ENCODE measurements at regions not wholly inside any gene's neighbourhood (a gene's known extent, or its start where the extent isn't known, plus 50 kb on each side); places are given as distances from the start of the nearest gene placed in this dataset.

DNA sequence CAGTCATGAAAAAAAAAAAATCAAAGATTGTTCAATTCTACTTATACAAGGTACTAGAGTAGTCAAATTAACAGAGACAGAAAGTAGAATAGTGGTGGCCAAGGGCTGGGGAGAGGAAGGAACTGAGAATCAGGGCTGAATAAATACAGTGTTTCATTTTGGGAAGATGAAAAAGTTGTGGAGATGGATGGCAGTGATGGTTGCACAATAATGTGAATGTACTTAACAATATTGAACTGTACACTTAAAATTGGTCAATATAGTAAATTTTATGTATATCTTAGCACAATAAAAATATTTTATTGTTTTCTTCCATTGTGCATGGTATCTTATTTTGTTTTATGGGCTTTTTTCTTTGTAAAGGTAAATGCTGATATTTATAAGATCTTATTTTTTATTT, 262.2 kb upstream of the AGTR1 start:
- H3K9ac ChIP-seq (ENCODE audit: low read length) = no peak overlapping the region
- H3K4me3 ChIP-seq (ENCODE audit: low read length) = no peak overlapping the region
- H3K27me3 ChIP-seq (ENCODE audit: control insufficient read depth, insufficient read depth, low read length) = no peaks in the 10 kb centered on the region
- H3K4me1 ChIP-seq (ENCODE audit: control insufficient read depth, insufficient read depth, low read length) = no peaks in the 10 kb centered on the region
- H3K9me3 ChIP-seq (ENCODE audit: control insufficient read depth, low read length) = no peaks in the 10 kb centered on the region
- no peaks in the 10 kb centered on the region for H3K36me3 ChIP-seq (ENCODE audit: control insufficient read depth, insufficient read depth, low read length)

DNA sequence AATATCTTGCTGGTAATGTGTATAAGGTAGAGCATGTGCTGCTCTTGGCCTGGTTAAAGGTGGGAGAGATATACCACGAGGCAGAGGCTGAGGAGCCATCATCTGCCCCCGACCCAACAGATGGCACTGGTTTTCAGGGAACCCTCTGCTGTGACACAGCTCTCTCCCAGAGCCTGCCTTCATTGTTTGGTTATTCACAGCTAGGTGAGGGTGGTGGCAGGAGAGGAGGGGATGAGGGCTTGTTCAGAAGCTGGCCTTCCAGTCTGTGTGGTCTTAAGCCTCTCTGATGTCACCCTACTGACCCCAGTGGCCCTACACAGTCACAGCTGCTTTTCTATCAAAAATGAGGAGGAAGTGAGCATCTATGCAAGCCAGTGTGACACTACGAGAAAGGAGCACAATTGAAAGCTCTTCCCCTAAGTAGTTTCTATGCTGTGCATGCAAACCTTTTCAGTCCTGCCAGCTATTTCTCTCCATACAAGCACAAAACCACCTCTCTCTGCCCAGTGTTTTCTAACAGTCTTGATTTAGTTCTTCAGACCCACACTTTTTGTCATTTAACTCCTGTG, 258.4 kb upstream of the AGTR1 start:
- no peak overlapping the region for H3K4me3 ChIP-seq (ENCODE audit: low read length)
- H3K27me3 ChIP-seq (ENCODE audit: control insufficient read depth, insufficient read depth, low read length) = no peaks in the 10 kb centered on the region

DNA sequence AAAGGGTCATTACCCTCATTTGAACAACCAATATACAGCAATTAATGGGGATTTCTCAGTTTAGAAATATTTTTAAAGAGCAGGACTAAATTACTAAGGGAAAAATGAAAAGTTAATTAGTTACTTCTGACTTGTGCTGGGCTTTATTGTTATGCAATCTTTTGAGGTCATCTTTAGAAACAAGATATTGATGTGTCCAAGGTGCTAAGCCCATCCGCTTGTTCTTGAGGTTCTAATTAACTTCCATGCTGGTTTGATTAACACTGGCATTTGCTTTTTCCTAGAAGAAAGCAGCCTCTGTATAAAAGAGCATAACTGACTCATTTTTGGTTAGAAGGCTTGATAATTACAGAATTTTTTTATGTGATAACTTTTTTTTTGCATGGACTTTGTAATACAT, 256.5 kb upstream of the AGTR1 start:
- no peaks in the 10 kb centered on the region for H3K9me3 ChIP-seq (ENCODE audit: control insufficient read depth, low read length)
- no peaks in the 10 kb centered on the region for H3K4me1 ChIP-seq (ENCODE audit: control insufficient read depth, insufficient read depth, low read length)
- H3K4me3 ChIP-seq (ENCODE audit: low read length) = no peak overlapping the region
- H3K9ac ChIP-seq (ENCODE audit: low read length) = no peak overlapping the region
- no peaks in the 10 kb centered on the region for H3K36me3 ChIP-seq (ENCODE audit: control insufficient read depth, insufficient read depth, low read length)
- no peaks in the 10 kb centered on the region for H3K27me3 ChIP-seq (ENCODE audit: control insufficient read depth, insufficient read depth, low read length)

More for the DNA sequence above, 258.4 kb upstream of the AGTR1 start:
- no peaks in the 10 kb centered on the region for H3K9me3 ChIP-seq (ENCODE audit: control insufficient read depth, low read length)
- no peaks in the 10 kb centered on the region for H3K36me3 ChIP-seq (ENCODE audit: control insufficient read depth, insufficient read depth, low read length)
- H3K9ac ChIP-seq (ENCODE audit: low read length) = no peak overlapping the region
- no peaks in the 10 kb centered on the region for H3K4me1 ChIP-seq (ENCODE audit: control insufficient read depth, insufficient read depth, low read length)

DNA sequence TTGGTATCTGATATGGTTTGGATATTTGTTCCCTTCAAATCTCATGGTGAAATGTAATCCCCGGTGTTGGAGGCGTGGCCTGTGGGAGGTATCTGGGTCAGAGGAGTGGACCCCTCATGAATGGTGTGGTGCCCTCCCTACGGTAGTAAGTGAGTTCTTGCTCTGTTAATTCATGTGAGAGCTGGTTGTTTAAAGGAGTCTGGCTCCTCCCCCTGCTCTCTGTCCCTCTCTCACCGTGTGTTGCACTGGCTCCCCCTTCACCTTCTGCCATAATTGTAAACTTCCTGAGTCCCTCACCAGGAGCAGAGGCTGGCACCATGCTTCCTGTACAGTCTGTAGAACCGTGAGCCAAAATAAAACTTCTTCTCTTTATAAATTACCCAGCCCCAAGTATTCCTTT, 246.9 kb upstream of the AGTR1 start:
- Histone ChIP-seq H3K27me3 (ENCODE audit: control insufficient read depth, insufficient read depth, low read length) (no peaks in the 10 kb centered on the region), H3K9ac (ENCODE audit: low read length) (no peak overlapping the region), H3K9me3 (ENCODE audit: control insufficient read depth, low read length) (no peaks in the 10 kb centered on the region), H3K36me3 (ENCODE audit: control insufficient read depth, insufficient read depth, low read length) (no peaks in the 10 kb centered on the region), H3K4me3 (ENCODE audit: low read length) (no peak overlapping the region), H3K4me1 (ENCODE audit: control insufficient read depth, insufficient read depth, low read length) (no peaks in the 10 kb centered on the region)

DNA sequence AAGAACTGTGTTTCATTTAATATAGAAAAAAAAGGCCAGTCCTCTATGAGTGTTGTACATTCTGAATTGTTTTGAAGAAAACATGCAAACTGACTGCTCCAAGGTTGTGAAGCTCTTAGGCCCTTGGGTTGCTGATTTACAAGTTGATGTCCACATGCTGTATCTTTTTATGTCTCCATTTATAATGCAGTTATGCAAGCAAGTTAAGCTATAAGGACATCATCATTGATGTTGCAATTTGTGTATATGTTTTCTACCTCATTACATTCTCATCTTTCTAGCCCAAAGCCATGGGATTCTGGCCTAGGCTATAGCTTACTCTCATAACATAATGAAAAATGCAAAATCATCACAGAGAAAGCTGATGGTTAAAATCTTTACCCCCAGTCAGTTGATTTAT, 245.7 kb upstream of the AGTR1 start:
- Histone ChIP-seq H3K27me3 (ENCODE audit: control insufficient read depth, insufficient read depth, low read length) (no peaks in the 10 kb centered on the region), H3K36me3 (ENCODE audit: control insufficient read depth, insufficient read depth, low read length) (no peaks in the 10 kb centered on the region), H3K4me3 (ENCODE audit: low read length) (no peak overlapping the region), H3K4me1 (ENCODE audit: control insufficient read depth, insufficient read depth, low read length) (no peaks in the 10 kb centered on the region), H3K9me3 (ENCODE audit: control insufficient read depth, low read length) (no peaks in the 10 kb centered on the region), H3K9ac (ENCODE audit: low read length) (no peak overlapping the region)

DNA sequence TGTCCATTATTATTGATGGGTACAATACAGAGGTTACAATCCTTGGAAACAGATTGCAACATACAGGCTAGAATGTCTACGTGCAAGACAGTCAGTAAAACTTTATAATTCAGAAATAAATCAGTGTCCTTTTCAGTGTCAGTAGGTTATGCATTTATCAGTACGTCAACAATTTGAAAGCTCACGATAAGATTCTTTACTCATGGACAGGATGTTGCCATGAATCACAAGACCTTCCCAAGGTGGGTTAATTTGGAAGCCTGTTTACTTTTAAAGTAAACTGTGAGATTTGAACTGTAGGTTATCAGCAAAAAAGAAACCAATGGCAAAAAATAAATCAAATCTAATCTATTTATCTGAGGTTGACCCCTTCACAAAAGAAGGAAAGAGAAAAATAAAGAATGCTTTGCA, 243.9 kb upstream of the AGTR1 start:
- no peaks in the 10 kb centered on the region for H3K27me3 ChIP-seq (ENCODE audit: control insufficient read depth, insufficient read depth, low read length)
- H3K36me3 ChIP-seq (ENCODE audit: control insufficient read depth, insufficient read depth, low read length) = no peaks in the 10 kb centered on the region
- no peak overlapping the region for H3K9ac ChIP-seq (ENCODE audit: low read length)
- no peaks in the 10 kb centered on the region for H3K9me3 ChIP-seq (ENCODE audit: control insufficient read depth, low read length)
- H3K4me1 ChIP-seq (ENCODE audit: control insufficient read depth, insufficient read depth, low read length) = no peaks in the 10 kb centered on the region
- no peak overlapping the region for H3K4me3 ChIP-seq (ENCODE audit: low read length)

DNA sequence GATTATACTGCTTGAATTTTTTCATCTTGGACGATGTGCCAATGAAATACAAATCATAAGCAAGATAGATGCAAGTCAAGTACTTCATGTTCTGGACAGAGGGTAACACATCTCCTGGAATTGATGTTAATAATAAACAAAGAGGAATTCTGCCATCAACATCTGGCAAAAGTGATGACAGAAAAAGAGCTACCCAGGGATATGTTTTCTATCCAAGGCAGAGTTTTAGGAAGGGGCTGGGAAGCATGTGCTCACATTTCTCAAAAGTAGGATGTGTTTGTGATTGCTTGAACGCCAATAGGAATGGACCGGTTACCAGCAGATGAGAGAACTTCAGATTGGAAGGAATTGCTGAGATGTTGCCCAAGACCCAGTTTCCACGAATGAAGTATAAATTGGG, 242.6 kb upstream of the AGTR1 start:
- H3K4me1 ChIP-seq (ENCODE audit: control insufficient read depth, insufficient read depth, low read length) = no peaks in the 10 kb centered on the region
- no peaks in the 10 kb centered on the region for H3K27me3 ChIP-seq (ENCODE audit: control insufficient read depth, insufficient read depth, low read length)
- H3K9ac ChIP-seq (ENCODE audit: low read length) = no peak overlapping the region
- no peaks in the 10 kb centered on the region for H3K9me3 ChIP-seq (ENCODE audit: control insufficient read depth, low read length)
- H3K4me3 ChIP-seq (ENCODE audit: low read length) = no peak overlapping the region
- no peaks in the 10 kb centered on the region for H3K36me3 ChIP-seq (ENCODE audit: control insufficient read depth, insufficient read depth, low read length)

DNA sequence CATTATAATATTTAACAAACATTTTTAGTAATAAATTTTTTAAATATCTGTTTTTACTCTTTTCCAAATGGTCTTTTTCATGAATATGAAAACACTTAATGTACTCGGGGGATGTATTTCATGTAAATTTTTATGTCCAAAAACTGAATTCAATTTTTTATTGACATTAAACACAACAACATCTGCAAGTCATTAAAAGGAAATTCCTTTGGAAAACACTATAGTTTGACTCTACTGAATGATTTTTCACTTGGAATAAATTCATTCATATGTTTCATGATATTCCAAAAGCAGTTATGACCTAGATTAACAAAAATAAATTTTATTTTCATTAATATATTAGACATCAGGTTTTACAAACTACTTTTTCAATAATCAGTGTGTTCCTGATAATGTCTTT, 239.8 kb upstream of the AGTR1 start:
- no peaks in the 10 kb centered on the region for H3K4me1 ChIP-seq (ENCODE audit: control insufficient read depth, insufficient read depth, low read length)
- no peak overlapping the region for H3K4me3 ChIP-seq (ENCODE audit: low read length)
- H3K9me3 ChIP-seq (ENCODE audit: control insufficient read depth, low read length) = no peaks in the 10 kb centered on the region
- H3K9ac ChIP-seq (ENCODE audit: low read length) = no peak overlapping the region
- H3K27me3 ChIP-seq (ENCODE audit: control insufficient read depth, insufficient read depth, low read length) = no peaks in the 10 kb centered on the region
- no peaks in the 10 kb centered on the region for H3K36me3 ChIP-seq (ENCODE audit: control insufficient read depth, insufficient read depth, low read length)

DNA sequence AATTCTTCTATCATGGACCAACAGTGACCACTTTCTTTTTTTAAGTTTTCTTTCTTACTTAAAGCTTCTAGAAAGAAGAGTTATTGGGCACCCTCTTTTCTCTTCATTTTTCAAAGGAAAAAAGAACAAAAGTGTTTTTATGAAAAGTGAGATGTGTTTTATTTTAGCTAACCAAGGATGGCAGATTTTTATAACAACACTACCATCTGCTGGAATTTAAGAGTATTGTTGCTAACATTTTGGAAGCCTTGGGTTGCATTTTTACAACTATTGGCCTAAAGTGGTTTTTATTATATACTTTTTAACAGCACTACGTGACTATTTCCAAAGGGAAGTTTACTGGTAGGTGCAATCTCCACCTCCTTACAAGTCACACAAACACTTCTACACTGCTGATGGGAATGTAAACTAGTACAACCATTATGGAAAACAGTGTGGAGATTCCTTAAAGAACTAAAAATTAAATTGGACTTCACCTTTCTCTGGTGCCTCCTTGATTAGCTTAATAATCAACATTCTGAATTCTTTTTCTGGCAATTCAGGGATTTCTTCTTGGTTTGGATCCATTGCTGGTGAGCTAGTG, 237.7 kb upstream of the AGTR1 start:
- no peaks in the 10 kb centered on the region for H3K4me1 ChIP-seq (ENCODE audit: control insufficient read depth, insufficient read depth, low read length)
- no peak overlapping the region for H3K9ac ChIP-seq (ENCODE audit: low read length)
- no peaks in the 10 kb centered on the region for H3K27me3 ChIP-seq (ENCODE audit: control insufficient read depth, insufficient read depth, low read length)
- H3K4me3 ChIP-seq (ENCODE audit: low read length) = no peak overlapping the region
- H3K9me3 ChIP-seq (ENCODE audit: control insufficient read depth, low read length) = no peaks in the 10 kb centered on the region
- H3K36me3 ChIP-seq (ENCODE audit: control insufficient read depth, insufficient read depth, low read length) = no peaks in the 10 kb centered on the region

DNA sequence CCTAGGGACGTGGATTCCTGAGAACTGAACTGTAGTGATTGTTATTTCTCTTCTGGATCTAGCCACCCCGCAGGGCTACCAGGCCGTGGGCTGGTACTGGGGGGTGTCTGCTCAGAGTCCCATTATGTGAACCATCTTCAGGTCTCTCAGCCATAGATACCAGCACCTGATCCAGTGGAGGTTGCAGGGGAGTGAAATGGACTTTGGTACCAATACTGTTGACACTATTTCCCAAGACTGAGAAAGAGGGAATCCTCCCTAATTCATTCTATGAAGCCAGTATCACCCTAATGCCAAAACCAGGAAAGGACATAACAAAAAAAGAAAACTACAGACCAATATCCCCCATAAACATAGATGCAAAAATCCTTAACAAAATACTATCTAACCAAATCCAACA, 237.0 kb upstream of the AGTR1 start:
- no peaks in the 10 kb centered on the region for H3K36me3 ChIP-seq (ENCODE audit: control insufficient read depth, insufficient read depth, low read length)
- H3K9ac ChIP-seq (ENCODE audit: low read length) = no peak overlapping the region
- H3K4me1 ChIP-seq (ENCODE audit: control insufficient read depth, insufficient read depth, low read length) = no peaks in the 10 kb centered on the region
- no peaks in the 10 kb centered on the region for H3K9me3 ChIP-seq (ENCODE audit: control insufficient read depth, low read length)
- no peaks in the 10 kb centered on the region for H3K27me3 ChIP-seq (ENCODE audit: control insufficient read depth, insufficient read depth, low read length)
- H3K4me3 ChIP-seq (ENCODE audit: low read length) = no peak overlapping the region

DNA sequence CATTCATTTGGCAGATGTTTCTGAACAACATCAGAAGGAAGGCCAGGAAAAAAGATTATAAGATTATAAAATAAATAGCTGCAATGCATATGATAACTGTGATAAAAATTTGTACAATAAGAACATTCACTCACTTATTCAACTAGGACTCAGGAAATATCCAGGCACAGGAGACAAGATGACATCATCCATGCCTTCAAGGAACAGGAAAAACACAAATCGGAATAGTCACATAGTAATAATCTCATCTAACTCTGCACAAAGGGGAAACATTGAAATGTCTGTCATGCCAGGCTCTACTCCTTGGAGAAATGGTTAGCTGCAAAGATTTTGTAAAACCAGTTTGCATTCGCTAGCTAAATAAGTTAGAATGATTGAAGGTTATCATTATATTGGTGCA, 233.5 kb upstream of the AGTR1 start:
- Histone ChIP-seq H3K4me1 (ENCODE audit: control insufficient read depth, insufficient read depth, low read length) (no peaks in the 10 kb centered on the region), H3K36me3 (ENCODE audit: control insufficient read depth, insufficient read depth, low read length) (no peaks in the 10 kb centered on the region), H3K9ac (ENCODE audit: low read length) (no peak overlapping the region), H3K27me3 (ENCODE audit: control insufficient read depth, insufficient read depth, low read length) (no peaks in the 10 kb centered on the region), H3K9me3 (ENCODE audit: control insufficient read depth, low read length) (no peaks in the 10 kb centered on the region), H3K4me3 (ENCODE audit: low read length) (no peak overlapping the region)

DNA sequence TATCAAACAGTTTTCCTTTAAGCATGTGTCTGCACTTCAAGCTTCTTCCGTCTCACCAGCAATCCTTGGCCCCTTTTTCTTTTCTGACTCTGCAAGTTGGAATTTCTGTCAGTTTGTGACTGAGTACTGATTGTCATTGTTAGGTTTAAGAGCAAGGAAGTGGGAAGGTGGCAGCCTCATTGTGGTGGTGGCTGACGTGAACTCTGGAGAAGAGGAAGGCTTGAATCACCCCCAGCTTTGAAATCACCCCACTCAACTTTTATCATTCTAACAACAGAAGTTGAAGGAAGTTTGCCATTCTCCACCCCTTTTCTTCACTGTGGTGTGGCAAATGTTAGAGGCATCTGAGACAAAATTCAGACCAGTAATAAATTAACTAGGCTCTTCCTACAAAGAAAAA, 231.6 kb upstream of the AGTR1 start:
- H3K9ac ChIP-seq (ENCODE audit: low read length) = no peak overlapping the region
- no peak overlapping the region for H3K4me3 ChIP-seq (ENCODE audit: low read length)
- H3K27me3 ChIP-seq (ENCODE audit: control insufficient read depth, insufficient read depth, low read length) = no peaks in the 10 kb centered on the region
- H3K36me3 ChIP-seq (ENCODE audit: control insufficient read depth, insufficient read depth, low read length) = no peaks in the 10 kb centered on the region
- H3K4me1 ChIP-seq (ENCODE audit: control insufficient read depth, insufficient read depth, low read length) = no peaks in the 10 kb centered on the region
- no peaks in the 10 kb centered on the region for H3K9me3 ChIP-seq (ENCODE audit: control insufficient read depth, low read length)

Data from mucosa of stomach (tissue), 1 donor.